GM21360 (cell line): ENCODE measurements at regions not wholly inside any gene's neighbourhood (a gene's known extent, or its start where the extent isn't known, plus 50 kb on each side); places are given as distances from the start of the nearest gene placed in this dataset.

ENCODE experiments used
- ATAC-seq: cut with Tn5 transposase; IDR thresholded peaks from one replicate; pipeline ENCODE4 v1.9.1; 2021; ENCODE audit warnings: mild to moderate bottlenecking, moderate library complexity; ENCODE audit not compliant: unreplicated experiment

DNA sequence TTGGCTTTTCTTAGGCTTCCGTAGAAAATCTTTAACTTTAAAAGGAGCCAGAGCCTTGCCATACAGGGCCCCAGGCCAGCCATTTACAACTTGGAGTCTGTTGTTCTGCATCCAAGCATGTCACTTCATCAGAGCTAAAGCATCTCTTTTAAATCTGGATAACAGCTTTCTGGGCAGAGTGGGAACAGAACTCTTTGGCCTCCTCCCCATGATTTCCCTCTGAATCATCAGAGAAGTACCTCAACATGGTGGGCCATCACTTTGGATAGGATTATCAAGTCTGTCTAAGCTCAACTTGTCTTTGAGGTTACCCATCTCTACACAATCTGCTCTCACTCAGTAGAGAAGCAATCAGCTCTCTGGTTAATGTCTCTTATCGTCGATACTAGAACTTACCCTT lies 170.9 kb downstream of the SLC6A15 start:
- ATAC-seq = no peak

DNA sequence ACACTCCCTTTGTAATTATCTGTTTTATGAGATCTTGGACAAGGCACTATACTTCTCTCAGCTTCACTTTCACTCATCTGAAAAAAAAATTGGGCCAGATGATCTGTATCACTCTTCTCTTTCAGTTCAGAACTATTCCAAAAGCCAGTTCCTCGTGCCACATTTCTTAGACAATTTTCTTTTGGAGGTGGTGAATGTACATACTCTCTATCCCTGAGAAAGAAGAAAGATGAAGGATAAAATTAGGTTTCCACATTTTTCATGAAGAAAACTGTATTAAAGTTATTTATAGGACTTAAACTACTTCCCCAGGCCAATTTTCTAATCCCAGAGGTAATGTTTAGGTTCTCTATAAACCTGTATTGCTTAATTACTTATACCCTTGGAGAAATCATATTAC lies 171.6 kb downstream of the SLC6A15 start:
- no peak for ATAC-seq

DNA sequence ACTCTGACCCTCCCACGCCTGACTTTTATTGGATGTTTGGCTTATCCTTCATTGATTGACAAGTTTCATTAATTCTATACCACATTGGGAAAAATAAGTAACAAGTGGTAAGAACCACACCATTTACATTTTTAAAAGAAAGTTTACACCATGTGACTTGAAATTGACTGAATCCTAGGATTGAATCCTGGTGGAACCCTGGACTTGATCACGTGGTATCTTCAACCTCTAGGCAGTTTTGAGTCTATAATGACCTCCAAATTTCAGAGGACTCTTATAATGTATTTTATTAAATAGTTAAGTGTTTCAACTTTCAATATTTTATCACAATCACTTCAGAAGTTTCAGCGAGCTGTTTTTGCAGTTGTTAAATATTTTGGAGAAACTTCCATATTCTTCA lies 172.0 kb downstream of the SLC6A15 start:
- no peak for ATAC-seq

DNA sequence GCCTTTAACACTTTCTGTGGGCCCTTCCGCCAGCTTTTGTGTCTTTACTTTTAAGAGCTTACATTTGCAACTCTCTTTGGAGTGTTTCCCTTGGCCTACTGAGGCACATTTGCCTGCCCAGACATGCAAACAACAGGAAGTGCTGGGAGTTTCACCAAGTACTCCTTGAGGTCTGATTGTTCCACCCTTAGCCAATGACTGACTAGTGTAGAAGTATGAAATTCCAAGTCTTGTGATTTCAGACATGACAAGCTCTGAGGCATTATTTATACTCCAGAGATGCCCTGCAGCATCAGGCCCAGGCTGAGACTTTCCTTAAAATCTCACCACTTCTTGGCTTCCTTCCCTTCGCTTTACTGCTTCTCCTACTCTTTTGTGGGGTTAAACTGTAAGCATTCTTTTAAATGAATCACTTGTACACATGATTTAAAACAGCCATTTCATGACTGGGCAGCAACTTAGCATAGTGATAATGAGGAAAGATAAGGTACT lies 174.1 kb downstream of the SLC6A15 start:
- no peak for ATAC-seq

DNA sequence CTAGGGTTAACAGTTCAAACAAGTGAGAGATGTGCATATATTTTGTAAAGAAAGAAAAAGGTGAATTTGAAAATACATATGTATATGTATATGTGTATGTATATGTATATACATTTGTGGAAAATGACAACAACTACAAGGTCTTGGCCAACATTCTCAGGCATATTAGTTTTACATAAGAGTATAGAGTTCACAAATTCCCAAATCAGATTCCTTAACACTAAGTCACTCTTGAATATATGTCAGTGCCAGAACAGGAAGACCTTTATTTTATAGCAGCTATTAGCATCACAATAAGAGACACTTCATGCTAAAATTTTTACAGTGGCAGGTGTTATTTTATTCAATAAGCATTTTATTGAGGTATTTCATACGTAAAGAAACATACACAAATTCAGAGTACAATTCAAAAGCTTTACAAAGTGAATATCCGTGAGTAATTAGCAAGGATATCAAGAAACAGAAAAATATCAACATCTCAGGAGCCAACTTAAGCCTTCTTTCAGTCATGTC lies 179.7 kb downstream of the SLC6A15 start:
- ATAC-seq = no peak

DNA sequence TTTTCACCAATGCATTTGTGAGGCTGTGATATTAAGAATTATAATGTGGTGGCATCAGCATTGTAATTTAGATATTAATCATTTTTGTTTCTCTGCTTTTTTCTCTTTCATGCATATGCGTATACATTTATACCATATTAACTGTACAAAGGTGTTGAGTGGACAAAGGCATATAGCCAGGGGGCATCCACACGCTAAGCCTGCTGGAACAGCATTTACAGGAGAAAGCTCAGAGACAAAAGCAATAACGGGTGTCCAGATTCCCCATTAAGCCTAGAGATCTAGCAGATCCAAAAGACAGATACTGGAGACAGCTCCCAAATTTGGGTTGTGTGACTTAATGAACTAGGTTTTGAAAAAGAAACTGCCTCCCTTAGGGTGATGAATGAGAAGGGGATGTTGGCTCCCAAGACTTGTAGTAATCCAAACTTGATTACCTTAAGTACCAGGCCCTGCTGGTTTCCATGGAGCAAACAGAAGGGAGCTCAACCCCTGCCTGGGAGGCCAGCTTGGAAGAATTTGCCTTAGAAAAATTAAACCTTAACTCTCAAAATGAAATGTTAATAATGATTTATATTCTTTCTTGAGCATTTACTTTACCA lies 181.9 kb downstream of the SLC6A15 start:
- ATAC-seq = no peak

DNA sequence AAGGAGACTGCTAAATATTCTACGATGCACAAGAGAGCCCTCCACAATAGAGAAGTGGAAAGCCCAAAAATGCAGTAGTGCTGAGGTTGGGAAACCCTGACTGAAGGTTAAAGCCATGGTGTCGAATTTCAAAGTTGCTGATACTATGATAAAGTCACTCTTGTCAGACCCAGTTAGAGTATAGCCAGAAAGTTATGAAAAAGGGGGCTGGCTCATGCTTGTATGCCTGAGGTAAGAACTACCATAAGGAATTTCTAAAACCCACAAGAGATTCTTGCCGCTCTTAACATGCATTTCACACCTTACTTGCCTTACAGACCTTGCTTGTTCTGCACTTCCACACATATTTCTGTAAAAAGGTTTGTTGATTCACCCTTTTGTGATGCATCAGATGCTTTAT lies 184.6 kb downstream of the SLC6A15 start:
- no peak for ATAC-seq

DNA sequence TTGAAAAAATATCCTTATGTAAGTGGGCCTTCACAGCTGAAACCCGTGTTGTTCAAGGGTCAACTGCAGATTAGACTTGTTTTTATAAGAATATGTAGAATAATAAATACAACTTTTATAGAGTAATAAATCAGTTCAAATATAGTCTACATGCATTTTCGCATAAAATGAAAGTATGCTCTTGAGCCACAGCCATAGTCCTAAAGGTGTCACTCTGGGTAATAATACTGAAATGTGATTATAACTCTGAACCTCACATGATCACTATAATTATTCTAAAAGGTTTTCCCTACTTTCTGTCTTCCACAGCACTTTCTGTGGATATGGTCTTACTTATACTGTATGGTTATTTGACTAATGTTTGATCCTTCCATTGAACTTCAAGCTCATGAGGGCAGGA lies 185.8 kb downstream of the SLC6A15 start:
- ATAC-seq = no peak

DNA sequence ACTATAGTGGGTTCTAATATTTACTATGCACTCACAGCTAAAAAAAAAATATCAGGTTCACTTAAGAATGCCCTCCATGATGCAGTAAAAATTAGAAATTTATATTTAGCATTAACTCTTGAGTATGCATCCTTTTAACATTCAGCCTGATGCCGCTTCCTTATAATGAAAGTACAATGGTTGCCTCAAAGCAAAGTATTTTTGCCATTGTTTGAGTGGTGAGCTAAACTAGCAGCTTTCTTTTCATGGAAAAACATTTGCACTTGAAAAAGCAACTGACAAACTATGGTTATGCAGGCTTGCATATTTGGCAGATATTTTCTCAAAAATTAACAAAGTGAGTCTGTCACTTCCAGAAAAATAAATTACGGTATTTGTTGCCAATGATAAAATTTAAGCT lies 188.6 kb downstream of the SLC6A15 start:
- ATAC-seq = no peak

DNA sequence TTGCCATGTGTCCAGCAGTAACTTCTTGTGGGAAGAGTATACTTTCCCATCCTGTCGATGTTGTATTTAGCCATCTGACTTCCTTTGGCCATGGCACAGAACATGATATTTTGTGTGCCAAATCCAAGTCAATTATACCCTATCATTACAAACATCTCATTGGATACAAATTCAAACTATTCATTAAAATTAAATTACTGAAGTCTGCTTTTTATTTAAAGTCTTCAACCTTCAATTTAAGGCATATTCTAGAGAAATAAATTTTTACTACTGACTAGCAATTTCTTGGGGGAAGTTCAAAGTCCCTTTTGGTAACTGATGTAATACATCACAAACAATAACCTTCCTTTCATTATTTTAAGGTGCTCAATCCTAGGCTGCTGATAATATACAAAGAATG lies 192.6 kb downstream of the SLC6A15 start:
- ATAC-seq = no peak

DNA sequence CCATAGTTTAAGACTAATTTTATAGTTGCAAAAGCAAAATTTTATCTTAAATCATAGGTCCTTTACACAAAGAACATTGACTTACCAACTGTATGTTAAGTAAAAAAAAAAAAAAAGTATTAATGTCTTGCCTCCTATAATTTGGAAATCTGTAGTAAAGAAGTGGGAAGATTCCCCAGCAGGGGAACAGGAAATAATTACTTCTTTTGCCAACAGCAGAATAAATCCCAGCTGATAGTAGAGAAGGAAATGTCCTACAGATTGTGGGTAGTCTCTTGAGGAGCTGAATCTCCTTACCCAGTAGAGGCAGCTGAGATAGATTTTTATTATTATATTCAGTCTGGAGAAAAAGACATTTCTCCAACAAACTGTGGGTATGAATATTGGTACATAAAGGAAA lies 193.7 kb downstream of the SLC6A15 start:
- ATAC-seq = no peak

DNA sequence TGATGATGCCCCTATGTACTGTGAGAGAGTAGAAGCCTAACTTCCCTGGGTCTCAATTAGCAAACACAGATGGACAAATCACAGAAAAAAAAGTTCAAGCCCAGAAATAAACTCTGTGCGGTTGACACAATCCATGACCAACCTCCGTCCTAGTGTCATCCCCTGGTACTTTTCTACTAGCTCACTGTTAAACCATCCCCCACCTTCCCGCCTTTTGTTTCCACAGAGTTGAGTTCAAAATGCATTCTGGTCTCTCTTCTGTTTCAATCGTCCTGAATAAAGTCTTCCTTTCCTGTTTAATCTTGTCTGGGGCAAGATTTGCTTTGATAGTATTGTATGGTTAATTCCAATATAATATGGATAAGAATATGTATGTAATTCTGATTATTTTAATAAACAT lies 199.9 kb downstream of the SLC6A15 start:
- ATAC-seq = no peak

DNA sequence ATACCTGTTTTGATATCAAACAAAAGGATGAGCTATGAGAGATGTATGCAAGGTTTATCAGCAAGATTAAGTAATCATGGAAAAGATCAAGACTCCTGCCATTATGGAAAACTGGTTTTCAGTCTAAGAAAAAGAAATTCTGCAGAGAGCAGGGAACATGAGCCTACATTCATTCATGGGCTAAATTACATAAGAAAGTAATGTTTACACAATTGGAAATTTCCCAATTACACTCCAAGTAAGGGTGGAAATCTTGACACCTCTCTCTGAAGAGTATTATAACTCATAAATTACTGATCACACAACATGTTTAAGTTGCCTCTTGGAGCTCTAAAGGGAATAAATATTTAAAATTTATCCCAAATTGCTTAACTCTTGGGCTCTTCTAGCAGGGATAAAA lies 206.2 kb downstream of the SLC6A15 start:
- ATAC-seq = no peak

DNA sequence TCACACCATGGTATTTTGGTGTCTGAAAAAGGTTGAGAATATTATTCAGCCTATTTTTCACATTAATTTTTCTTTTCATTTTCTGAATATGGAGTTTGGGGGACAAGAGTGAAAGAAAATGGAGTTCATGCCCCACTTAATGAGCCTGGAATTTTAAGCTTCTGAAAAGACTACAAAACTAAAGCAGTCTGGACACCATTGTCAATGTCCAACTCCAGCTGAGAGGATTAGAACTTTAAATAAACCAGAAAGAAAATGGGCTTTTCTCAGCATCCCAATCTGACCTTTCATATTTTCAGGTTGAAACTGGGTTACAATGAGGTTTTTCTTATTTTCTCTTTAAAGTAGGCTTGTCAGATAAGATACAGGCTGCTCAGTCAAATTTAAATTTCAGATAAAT lies 207.7 kb downstream of the SLC6A15 start:
- ATAC-seq = no peak

DNA sequence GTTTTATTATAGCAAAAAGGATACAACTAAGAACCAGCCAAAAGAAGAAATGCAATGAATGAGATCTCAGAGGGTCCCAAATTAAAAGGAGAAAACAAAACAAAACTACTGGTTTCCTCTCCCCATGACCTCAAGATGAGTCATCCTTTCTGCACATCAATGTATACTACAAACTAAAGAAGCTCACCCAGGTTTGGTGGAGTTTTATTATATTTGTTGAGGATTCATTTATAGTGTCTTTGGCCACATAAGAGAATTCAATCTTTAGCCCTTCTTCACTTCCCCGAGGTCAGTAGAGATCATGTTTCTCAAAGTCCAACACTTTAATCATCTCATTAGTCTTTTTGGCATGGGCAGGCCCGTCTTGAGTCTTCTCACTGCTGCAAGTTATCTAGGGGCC lies 210.6 kb downstream of the SLC6A15 start:
- no peak for ATAC-seq

DNA sequence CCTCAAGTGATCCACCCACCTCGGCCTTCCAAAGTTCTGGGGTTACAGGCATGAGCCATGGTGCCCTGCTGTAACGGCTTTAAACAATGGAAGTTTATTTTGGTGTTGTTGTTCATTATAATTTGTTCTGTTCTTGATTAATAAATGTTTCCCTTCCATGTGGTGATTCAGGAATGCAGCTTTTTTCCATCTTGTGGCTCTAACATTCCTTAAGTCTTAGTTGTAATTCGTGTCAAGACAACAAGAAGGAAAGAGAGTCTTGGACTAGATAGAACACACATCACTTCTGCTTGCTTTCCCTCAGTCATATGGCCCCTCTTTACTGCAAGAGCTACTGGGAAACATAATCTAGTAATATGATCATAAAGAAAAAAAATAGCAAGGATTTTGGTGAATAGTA lies 211.6 kb downstream of the SLC6A15 start:
- no peak for ATAC-seq

DNA sequence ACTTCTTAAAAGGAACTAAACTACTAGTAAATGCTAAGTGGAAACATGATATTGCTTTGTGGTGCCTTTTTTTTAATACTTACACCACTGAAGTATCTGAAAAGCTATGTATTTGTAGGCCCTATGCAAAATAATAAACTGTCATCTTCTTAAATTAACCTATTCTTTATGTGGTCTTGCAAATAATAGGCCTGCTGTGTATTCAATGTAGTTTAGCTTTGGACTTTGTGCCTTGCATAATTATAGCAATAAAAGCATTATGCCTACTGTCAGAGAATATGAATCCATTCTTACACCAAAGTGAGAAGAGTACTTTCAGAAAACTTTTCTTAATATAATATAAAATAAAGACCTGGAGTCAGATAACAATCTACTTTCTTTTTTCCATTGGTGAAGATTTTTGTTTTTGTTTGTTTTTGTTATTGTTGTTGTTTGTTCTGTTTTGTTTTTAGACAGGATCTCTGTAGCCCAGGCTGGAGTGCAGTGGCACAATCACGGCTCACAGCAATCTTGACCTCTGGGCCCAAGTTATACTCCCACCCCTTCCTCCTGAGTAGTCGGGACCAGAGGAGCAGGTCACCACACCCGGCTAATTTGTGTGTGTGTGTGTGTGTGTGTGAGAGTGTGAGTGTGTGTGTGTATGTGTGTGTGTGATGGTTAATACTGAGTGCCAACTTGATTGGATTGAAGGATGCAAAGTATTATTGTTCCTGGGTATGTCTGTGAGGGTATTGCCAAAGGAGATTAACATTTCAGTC lies 213.8 kb downstream of the SLC6A15 start:
- ATAC-seq = no peak

DNA sequence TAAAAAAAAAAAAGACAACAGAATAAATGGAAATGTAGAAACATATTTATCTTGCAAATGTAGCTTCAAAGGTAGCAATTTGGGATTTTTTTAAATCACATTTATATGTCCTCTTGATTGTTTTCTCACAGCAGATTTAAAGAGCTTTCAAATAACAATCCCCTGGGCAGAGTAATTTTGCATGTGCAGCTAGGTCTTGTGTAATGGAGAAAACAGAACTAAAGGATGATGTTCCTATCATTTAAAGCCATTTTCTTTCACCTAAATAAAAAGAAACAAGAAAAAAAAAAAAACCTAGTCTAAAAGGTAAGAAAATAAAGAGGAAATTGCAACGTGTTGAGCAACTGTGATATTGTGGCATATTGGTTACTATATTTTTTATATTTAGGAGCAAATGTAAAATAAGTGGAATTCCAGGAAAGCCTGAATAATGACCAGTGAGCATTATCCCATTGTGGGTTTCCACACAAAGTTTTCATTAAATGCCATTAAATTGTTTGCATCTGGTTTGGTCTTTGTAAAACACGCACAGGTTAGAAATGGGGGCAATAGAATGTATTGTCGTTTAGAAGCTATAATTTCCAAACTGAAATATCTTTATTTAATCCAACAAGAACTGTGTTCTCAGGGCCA lies 215.6 kb downstream of the SLC6A15 start:
- ATAC-seq = no peak

DNA sequence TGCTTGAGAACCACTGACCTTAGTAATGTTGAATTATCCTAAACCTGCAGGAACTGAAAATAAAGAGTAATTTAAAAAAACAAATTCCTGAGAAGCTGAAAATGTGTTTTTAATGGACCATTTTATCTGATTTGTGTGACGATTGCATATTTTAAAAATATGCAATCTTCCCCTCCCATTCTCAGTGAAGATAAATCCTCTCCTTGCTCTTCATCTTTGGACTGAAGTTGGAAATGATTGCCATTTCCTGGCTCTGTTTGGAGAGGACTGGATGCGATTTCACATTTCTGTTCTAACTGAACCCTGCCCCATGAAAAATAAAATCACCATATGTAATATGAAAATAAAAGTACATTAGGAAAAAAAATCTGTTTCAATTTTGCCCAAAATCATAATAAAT lies 216.3 kb downstream of the SLC6A15 start:
- no peak for ATAC-seq

DNA sequence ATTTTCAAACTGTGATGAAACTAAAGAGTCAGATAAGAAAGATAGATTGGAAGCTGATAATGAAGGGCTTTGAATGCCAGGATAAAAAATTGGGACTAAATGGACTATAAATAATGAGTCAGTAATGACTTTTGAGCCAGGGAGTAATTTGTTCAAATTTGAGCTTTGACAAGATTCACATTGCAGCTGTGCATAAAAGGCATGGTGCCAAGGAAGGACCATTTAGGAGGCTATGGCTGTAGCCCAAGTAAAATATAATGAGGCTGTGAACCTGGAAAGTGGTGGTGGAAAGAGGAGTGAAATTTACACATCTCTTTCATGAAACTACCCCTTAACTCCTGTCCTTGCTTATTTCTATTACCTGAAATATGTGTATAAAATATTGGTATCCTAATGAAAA lies 218.5 kb downstream of the SLC6A15 start:
- ATAC-seq = no peak

DNA sequence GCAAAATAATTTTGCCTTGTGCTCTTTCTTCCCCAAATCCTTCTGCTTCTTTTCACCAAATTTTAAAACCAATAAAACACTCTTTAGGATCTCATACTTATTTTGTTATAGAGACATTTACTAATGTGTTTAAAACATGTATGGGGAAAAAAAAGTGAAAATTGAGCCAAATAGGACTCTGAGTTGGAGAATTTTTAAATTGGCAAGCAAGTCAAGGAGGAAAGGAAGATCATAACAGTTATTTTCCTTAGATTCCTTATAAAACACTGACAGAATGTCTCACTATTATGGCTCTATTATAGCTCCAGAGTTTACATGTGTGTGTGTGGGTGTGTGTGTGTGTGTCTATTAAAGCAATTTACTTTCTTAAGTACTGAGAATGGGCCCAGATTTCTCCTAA lies 220.5 kb downstream of the SLC6A15 start:
- no peak for ATAC-seq

DNA sequence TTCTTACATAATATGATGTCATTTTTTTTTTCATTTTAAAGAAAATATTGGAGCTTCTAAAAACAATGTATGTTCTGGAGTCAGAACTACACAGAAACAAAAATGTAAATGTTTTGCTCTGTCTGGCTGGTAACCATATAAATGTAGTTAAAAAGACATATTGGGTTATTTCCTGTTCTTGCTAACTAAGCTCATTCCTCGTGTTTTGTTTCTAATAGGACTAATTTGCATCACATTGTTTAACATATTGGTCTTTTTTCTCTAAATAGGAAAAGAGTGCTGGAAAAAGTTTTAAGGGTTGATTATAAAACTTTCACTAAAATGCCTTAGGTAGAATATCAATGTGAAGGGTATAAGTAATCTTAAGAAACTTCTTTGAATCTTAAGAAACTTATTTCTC lies 221.3 kb downstream of the SLC6A15 start:
- ATAC-seq = no peak
